Fibroblast of lung (primary cell): ENCODE measurements at regions not wholly inside any gene's neighbourhood (a gene's known extent, or its start where the extent isn't known, plus 50 kb on each side); places are given as distances from the start of the nearest gene placed in this dataset.

ENCODE experiments used
- EZH2 ChIP-seq: IDR thresholded peaks from 2 replicates; pipeline ENCODE4 v1.5.1; 2012; ENCODE audit warnings: low read length, control low read depth, mild to moderate bottlenecking; ENCODE audit errors: missing control alignments
- TF ChIP-seq, protein P1 (sequence below), 2 donors: IDR thresholded peaks in 1 of 2; conservative IDR thresholded peaks in 1 of 2; 1 replicate in 1 of 2; 2 replicates in 1 of 2; pipeline ENCODE4 v1.5.1; 2011 to 2012; ENCODE audit warnings: low read length in 2 of 2, control low read depth in 1 of 2, inconsistent platforms in 1 of 2, low read depth in 1 of 2, mild to moderate bottlenecking in 1 of 2

DNA sequence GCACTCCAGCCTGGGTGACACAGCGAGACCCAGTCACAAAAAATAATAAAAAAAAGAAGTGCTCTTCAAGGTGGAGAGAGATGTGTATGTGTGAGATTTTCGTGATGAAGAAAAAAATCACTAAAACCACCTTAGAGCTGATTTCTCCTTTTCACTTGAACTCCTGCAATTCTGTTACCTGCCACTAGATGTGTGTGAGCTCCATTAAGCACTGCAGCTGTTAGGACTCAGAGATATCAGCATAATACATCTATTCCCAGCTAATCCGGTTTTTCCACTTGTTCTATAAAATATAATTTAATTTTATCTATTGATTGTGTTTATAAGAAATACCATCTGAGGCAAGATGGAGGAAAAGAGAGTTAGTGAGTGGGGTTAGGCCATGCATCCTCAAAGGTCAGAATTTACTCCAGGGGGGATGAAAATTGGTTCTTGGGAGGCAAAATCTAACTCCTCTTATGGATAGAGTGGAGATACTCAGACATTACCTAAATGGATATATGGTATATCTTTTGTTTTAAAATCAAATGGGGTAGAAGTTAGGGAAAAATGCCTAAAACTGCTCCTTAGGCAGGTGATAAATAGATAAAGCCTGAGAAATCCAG, 152.7 kb downstream of the IL20RB start:
- TF ChIP-seq, protein P1, sequence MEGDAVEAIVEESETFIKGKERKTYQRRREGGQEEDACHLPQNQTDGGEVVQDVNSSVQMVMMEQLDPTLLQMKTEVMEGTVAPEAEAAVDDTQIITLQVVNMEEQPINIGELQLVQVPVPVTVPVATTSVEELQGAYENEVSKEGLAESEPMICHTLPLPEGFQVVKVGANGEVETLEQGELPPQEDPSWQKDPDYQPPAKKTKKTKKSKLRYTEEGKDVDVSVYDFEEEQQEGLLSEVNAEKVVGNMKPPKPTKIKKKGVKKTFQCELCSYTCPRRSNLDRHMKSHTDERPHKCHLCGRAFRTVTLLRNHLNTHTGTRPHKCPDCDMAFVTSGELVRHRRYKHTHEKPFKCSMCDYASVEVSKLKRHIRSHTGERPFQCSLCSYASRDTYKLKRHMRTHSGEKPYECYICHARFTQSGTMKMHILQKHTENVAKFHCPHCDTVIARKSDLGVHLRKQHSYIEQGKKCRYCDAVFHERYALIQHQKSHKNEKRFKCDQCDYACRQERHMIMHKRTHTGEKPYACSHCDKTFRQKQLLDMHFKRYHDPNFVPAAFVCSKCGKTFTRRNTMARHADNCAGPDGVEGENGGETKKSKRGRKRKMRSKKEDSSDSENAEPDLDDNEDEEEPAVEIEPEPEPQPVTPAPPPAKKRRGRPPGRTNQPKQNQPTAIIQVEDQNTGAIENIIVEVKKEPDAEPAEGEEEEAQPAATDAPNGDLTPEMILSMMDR (conservative IDR thresholded peaks at IDR 0.05 in 1 of 2, IDR thresholded peaks at IDR 0.05 in 1 of 2; ENCODE audit: low read depth in 1 of 2, low read length in 2 of 2): peak; percentile 80 to 86
- no peak for TF ChIP-seq EZH2
